ENCODE measurements at regions not wholly inside any gene's neighbourhood (a gene's known extent, or its start where the extent isn't known, plus 50 kb on each side); places are given as distances from the start of the nearest gene placed in this dataset.
A peak's percentile ranks its signal among the peaks of the same experiment; 100 is the strongest.

DNA sequence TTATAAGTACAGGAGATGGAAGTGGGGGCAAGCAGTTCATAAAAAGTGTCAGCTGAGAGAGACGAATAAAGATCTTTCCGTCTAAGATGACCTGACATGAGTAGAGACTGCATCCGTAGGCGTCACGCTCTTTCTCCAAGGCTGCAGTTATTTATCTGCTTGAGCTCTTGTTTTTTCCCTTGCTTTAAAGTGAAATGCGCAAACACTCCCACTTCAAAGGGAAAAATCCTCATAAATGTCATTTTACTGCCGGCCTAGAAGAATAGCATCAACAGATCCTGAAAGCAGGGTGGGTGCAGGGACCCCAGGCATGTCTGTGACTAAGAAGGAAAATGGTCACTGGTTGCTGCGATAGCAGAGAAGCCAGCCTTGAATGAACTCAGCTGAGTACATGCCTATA, 647.4 kb downstream of the MED13L start:
- Histone ChIP-seq H3K79me2 (ENCODE audit: insufficient read depth) (no peaks in the 10 kb centered on the region), H3K27me3 (ENCODE audit: insufficient read depth) (no peaks in the 10 kb centered on the region), H3K4me3 (ENCODE audit: low read depth in 2 of 2, low read length in 1 of 2) (no peak overlapping the region), H2AFZ (ENCODE audit: low read depth) (no peak overlapping the region), H4K20me1 (ENCODE audit: insufficient read depth) (no peaks in the 10 kb centered on the region), H3K4me2 (no peak overlapping the region), H3K27ac (ENCODE audit: low read depth in 2 of 2, low read length in 1 of 2) (no peak overlapping the region), H3K4me1 (ENCODE audit: control insufficient read depth in 1 of 2, insufficient read depth in 2 of 2, low read depth in 1 of 2, low read length in 1 of 2) (peaks cover 0 to 6% of the 10 kb centered on the region in 2 experiments; a peak in 2 of 4 replicates), H3K9me3 (no peaks in the 10 kb centered on the region), H3K9ac (no peak overlapping the region), H3F3A (replicated peaks; ENCODE audit: insufficient read depth) (no peaks in the 10 kb centered on the region), H3K9me2 (no peaks in the 10 kb centered on the region), H3K36me3 (replicated peaks in 1 of 2; ENCODE audit: control insufficient read depth in 1 of 2, insufficient read depth in 2 of 2, low read length in 1 of 2) (no peaks in the 10 kb centered on the region)
- CTCF ChIA-PET: interaction anchor here (1.3 kb wide), 1 partner anchor 967 kb away, joined by 3 read pairs; no protein-coding TSS in a partner anchor
- TF ChIP-seq, protein P1, sequence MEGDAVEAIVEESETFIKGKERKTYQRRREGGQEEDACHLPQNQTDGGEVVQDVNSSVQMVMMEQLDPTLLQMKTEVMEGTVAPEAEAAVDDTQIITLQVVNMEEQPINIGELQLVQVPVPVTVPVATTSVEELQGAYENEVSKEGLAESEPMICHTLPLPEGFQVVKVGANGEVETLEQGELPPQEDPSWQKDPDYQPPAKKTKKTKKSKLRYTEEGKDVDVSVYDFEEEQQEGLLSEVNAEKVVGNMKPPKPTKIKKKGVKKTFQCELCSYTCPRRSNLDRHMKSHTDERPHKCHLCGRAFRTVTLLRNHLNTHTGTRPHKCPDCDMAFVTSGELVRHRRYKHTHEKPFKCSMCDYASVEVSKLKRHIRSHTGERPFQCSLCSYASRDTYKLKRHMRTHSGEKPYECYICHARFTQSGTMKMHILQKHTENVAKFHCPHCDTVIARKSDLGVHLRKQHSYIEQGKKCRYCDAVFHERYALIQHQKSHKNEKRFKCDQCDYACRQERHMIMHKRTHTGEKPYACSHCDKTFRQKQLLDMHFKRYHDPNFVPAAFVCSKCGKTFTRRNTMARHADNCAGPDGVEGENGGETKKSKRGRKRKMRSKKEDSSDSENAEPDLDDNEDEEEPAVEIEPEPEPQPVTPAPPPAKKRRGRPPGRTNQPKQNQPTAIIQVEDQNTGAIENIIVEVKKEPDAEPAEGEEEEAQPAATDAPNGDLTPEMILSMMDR (IDR thresholded peaks at IDR 0.05): no peak
- TF ChIP-seq TCF12 (IDR thresholded peaks at IDR 0.05) (no peak), SMC3 (IDR thresholded peaks at IDR 0.05; ENCODE audit: low read depth, low read length) (no peak), POLR2AphosphoS5 (IDR thresholded peaks at IDR 0.05; ENCODE audit: low read depth, low read length) (no peak), FOXM1 (IDR thresholded peaks at IDR 0.05; ENCODE audit: low read depth) (no peak), FOSL2 (IDR thresholded peaks at IDR 0.05; ENCODE audit: borderline replicate concordance, low read depth) (no peak), RFX5 (IDR thresholded peaks at IDR 0.05; ENCODE audit: low read length) (no peak), RCOR1 (IDR thresholded peaks at IDR 0.05; ENCODE audit: low read length) (no peak), YY1 (IDR thresholded peaks at IDR 0.05; ENCODE audit: low read depth) (no peak), SIN3A (IDR thresholded peaks at IDR 0.05; ENCODE audit: borderline replicate concordance, low read depth, low read length) (no peak)
- TF ChIP-seq, protein P2, sequence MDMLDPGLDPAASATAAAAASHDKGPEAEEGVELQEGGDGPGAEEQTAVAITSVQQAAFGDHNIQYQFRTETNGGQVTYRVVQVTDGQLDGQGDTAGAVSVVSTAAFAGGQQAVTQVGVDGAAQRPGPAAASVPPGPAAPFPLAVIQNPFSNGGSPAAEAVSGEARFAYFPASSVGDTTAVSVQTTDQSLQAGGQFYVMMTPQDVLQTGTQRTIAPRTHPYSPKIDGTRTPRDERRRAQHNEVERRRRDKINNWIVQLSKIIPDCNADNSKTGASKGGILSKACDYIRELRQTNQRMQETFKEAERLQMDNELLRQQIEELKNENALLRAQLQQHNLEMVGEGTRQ (IDR thresholded peaks at IDR 0.05; ENCODE audit: borderline replicate concordance, low read depth, low read length): no peak
- TF ChIP-seq, protein P3, sequence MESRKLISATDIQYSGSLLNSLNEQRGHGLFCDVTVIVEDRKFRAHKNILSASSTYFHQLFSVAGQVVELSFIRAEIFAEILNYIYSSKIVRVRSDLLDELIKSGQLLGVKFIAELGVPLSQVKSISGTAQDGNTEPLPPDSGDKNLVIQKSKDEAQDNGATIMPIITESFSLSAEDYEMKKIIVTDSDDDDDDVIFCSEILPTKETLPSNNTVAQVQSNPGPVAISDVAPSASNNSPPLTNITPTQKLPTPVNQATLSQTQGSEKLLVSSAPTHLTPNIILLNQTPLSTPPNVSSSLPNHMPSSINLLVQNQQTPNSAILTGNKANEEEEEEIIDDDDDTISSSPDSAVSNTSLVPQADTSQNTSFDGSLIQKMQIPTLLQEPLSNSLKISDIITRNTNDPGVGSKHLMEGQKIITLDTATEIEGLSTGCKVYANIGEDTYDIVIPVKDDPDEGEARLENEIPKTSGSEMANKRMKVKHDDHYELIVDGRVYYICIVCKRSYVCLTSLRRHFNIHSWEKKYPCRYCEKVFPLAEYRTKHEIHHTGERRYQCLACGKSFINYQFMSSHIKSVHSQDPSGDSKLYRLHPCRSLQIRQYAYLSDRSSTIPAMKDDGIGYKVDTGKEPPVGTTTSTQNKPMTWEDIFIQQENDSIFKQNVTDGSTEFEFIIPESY (IDR thresholded peaks at IDR 0.05; ENCODE audit: borderline replicate concordance, low read depth): no peak
- DNase-seq: no peak
- POLR2A ChIA-PET: no interaction called here
- WGBS (ENCODE audit: low lambda C conversion rate): 62% methylated on average over 8 of the region's 8 CpGs

DNA sequence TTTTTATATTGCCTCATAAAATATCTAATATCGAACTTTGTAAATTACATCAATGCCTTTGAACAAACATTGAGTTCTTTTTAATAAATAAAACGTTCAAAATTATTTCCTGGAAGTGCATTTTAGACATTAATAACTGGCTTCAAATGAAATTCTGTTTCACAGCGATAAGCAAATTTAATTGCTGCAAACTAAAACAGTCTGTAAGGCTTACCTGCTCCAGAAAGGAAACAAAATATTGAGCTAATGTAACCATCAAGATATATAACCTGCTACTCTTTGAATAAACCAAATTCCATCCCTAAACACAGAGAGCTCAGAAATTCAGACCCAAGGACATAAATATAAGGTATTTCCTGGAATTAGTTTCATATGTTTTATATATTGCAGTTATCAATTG, 651.3 kb downstream of the MED13L start:
- Histone ChIP-seq H4K20me1 (ENCODE audit: insufficient read depth) (no peaks in the 10 kb centered on the region), H3K9me2 (no peaks in the 10 kb centered on the region), H3K9me3 (no peaks in the 10 kb centered on the region), H3K4me3 (ENCODE audit: low read depth in 2 of 2, low read length in 1 of 2) (no peak overlapping the region), H3K27ac (ENCODE audit: low read depth in 2 of 2, low read length in 1 of 2) (peak overlapping the region in 1 of 2 experiments; percentile 86; a peak in 2 of 4 replicates), H3K4me2 (no peak overlapping the region), H3F3A (replicated peaks; ENCODE audit: insufficient read depth) (no peaks in the 10 kb centered on the region), H3K36me3 (replicated peaks in 1 of 2; ENCODE audit: control insufficient read depth in 1 of 2, insufficient read depth in 2 of 2, low read length in 1 of 2) (no peaks in the 10 kb centered on the region), H3K4me1 (ENCODE audit: control insufficient read depth in 1 of 2, insufficient read depth in 2 of 2, low read depth in 1 of 2, low read length in 1 of 2) (peaks cover 0 to 18% of the 10 kb centered on the region in 2 experiments; a peak in 2 of 4 replicates), H3K9ac (no peak overlapping the region), H2AFZ (ENCODE audit: low read depth) (no peak overlapping the region), H3K79me2 (ENCODE audit: insufficient read depth) (no peaks in the 10 kb centered on the region), H3K27me3 (ENCODE audit: insufficient read depth) (no peaks in the 10 kb centered on the region)
- 11% methylated on average over 3 of the region's 3 CpGs for WGBS (ENCODE audit: low lambda C conversion rate)
- ChIA-PET POLR2A (no interaction called here), CTCF (interaction anchor here (0.7 to 1.9 kb wide), 4 partner anchors 15 to 958 kb away, joined by 3 to 8 read pairs (median 3); no protein-coding TSS in a partner anchor)
- TF ChIP-seq EP300 (IDR thresholded peaks at IDR 0.05; ENCODE audit: borderline replicate concordance in 1 of 2, low read depth in 1 of 2, low read length in 1 of 2) (peak in 1 of 2 experiments; percentile 72; a peak in 2 of 4 replicates), RFX5 (IDR thresholded peaks at IDR 0.05; ENCODE audit: low read length) (no peak), RCOR1 (IDR thresholded peaks at IDR 0.05; ENCODE audit: low read length) (peak; percentile 29; the same call in 1 of the 2 replicates), GATA2 (CRISPR knock-in tag; IDR thresholded peaks at IDR 0.05) (peak; percentile 29; the same call in 1 of the 2 replicates)
- no peak for DNase-seq

Data from SK-N-SH (cell line).